Osteocyte (in vitro differentiated cells): ENCODE measurements at regions not wholly inside any gene's neighbourhood (a gene's known extent, or its start where the extent isn't known, plus 50 kb on each side); places are given as distances from the start of the nearest gene placed in this dataset.

Experiments
- DNase-seq: peaks from one replicate; pipeline ENCODE4 v3.0.0; 2021; ENCODE audit warnings: mixed read lengths; ENCODE audit not compliant: unreplicated experiment; ENCODE audit errors: extremely low spot score
- H3K27ac Mint-ChIP-seq: one replicate; pipeline ENCODE4 v1.8.0; 2021; ENCODE audit warnings: mild to moderate bottlenecking, mixed read lengths; ENCODE audit not compliant: unreplicated experiment
- H3K27me3 Mint-ChIP-seq: one replicate; pipeline ENCODE4 v1.8.0; 2021; ENCODE audit warnings: mixed read lengths; ENCODE audit not compliant: unreplicated experiment
- H3K36me3 Mint-ChIP-seq: one replicate; pipeline ENCODE4 v1.8.0; 2021; ENCODE audit warnings: mixed read lengths; ENCODE audit not compliant: unreplicated experiment
- H3K4me1 Mint-ChIP-seq: one replicate; pipeline ENCODE4 v1.8.0; 2021; ENCODE audit warnings: mixed read lengths; ENCODE audit not compliant: unreplicated experiment
- H3K4me3 Mint-ChIP-seq: one replicate; pipeline ENCODE4 v1.8.0; 2021; ENCODE audit warnings: mild to moderate bottlenecking, moderate library complexity, mixed read lengths; ENCODE audit not compliant: unreplicated experiment
- H3K9me3 Mint-ChIP-seq: one replicate; pipeline ENCODE4 v1.8.0; 2021; ENCODE audit warnings: mixed read lengths; ENCODE audit not compliant: unreplicated experiment
- TF ChIP-seq, protein P1 (sequence below): fragments of 200-600 bp; sonication (generic); IDR thresholded peaks from 2 replicates; pipeline ENCODE4 v1.5.0; 2021; ENCODE audit warnings: antibody characterized with exemption, mild to moderate bottlenecking, moderate library complexity

DNA sequence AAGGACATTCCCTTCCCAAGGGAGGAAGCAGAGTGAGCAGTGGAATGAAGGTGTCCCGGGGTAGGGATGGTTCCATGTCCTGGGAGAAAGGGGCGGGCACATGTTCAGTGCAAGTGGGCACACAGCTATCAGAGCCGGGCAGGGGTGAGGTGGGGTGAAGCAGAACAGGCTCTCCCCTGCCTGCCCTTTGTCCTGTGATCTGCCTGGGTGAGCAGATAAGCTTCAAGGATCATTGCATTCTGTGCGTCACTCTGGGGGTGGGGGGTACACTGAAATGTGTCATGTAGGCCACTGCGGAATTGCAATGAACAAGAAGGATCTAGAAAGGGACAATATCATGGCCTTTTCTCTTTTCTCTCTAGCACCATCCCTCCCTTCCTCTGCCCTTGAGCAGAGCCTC lies 61.7 kb upstream of the SHB start:
- no peak for DNase-seq
- H3K27ac Mint-ChIP-seq, result no peak overlapping the region
- H3K36me3 Mint-ChIP-seq, result no peaks in the 10 kb centered on the region
- H3K9me3 Mint-ChIP-seq, result no peaks in the 10 kb centered on the region
- TF ChIP-seq, protein P1, sequence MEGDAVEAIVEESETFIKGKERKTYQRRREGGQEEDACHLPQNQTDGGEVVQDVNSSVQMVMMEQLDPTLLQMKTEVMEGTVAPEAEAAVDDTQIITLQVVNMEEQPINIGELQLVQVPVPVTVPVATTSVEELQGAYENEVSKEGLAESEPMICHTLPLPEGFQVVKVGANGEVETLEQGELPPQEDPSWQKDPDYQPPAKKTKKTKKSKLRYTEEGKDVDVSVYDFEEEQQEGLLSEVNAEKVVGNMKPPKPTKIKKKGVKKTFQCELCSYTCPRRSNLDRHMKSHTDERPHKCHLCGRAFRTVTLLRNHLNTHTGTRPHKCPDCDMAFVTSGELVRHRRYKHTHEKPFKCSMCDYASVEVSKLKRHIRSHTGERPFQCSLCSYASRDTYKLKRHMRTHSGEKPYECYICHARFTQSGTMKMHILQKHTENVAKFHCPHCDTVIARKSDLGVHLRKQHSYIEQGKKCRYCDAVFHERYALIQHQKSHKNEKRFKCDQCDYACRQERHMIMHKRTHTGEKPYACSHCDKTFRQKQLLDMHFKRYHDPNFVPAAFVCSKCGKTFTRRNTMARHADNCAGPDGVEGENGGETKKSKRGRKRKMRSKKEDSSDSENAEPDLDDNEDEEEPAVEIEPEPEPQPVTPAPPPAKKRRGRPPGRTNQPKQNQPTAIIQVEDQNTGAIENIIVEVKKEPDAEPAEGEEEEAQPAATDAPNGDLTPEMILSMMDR, result no peak
- H3K4me1 Mint-ChIP-seq, result no peaks in the 10 kb centered on the region
- no peak overlapping the region for H3K4me3 Mint-ChIP-seq
- H3K27me3 Mint-ChIP-seq, result peaks cover 43% of the 10 kb centered on the region

DNA sequence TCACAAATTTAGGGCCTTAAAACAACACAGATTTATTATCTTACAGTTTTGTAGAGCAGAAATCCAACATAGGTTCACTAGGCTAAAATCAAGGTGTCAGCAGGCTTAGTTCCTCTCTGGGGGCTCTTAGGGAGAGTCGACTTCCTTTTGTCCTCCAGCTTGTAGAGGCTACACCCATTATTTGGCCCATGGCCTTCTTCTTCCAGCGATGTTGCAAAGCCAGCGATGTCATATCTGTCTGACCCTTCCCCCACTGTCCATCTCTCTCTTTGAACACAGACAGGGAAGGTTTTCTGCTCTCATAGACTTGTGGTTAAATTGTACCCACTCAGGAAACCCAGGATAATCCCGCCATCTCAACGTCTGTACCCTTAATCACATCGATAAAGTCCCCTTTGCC lies 60.3 kb upstream of the SHB start:
- Mint-ChIP-seq H3K4me3 (no peak overlapping the region), H3K36me3 (peaks cover 2% of the 10 kb centered on the region), H3K4me1 (no peaks in the 10 kb centered on the region), H3K9me3 (no peaks in the 10 kb centered on the region), H3K27ac (no peak overlapping the region), H3K27me3 (peaks cover 45% of the 10 kb centered on the region)
- no peak for DNase-seq
- TF ChIP-seq, protein P1, result no peak

DNA sequence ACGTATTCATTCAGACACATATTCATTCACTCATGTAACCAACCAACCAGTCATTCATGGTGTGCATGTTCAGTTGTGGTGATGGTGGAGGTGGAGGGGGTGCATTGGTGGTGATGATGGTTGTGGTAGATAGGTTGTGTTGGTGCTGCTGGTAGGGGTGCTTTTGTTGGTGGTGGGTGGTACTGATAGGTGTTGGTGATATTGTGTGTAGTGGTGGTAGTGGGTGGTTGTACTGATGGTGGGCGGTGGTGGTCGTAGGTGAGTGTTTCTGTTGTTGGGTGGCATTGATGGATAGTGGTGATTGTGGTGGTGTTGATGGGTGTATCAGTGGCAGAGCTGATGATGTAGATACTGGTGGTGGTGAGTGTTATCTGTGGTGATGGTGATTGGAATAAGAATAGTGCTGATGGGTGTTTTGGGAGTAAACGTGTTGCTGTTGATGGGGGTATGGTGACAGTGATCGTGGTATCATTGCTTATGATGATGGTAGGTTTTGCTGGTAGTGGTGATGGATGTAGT lies 59.8 kb upstream of the SHB start:
- Mint-ChIP-seq H3K27me3 (peaks cover 45% of the 10 kb centered on the region), H3K27ac (no peak overlapping the region), H3K4me1 (no peaks in the 10 kb centered on the region), H3K36me3 (peaks cover 2% of the 10 kb centered on the region), H3K4me3 (no peak overlapping the region), H3K9me3 (no peaks in the 10 kb centered on the region)
- TF ChIP-seq, protein P1, result no peak
- DNase-seq, result no peak

DNA sequence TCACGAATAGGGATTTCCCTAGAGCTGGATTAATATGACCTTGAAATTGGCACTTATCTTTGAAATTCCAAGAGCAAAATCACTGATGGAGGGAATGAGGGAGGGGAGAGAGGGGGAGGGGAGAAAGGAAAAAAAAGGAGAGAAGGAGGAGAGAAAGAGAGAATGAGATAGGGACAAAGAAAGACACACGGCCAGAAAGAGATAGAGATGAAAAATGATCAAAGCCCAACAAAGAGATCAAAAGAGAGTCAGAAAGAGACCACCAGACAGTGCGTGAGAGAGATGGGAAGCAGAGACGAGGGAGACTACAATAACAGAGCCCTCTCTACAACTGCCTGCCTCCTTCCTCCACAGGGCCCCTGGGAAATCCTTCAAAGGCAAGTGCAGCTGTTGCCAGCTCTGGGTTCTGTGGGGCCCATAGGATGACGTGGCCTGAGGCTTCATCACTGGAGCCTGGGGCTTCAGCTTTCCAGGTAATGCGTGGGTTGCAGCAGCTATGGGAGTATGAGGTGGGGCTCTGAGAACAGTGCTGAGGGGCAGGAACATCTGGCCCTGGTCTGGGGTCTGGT lies 58.3 kb upstream of the SHB start:
- Mint-ChIP-seq H3K4me3 (no peak overlapping the region), H3K4me1 (no peaks in the 10 kb centered on the region), H3K9me3 (no peaks in the 10 kb centered on the region), H3K27ac (no peak overlapping the region), H3K27me3 (peaks cover 44% of the 10 kb centered on the region), H3K36me3 (peaks cover 2% of the 10 kb centered on the region)
- TF ChIP-seq, protein P1, result no peak
- DNase-seq, result no peak

DNA sequence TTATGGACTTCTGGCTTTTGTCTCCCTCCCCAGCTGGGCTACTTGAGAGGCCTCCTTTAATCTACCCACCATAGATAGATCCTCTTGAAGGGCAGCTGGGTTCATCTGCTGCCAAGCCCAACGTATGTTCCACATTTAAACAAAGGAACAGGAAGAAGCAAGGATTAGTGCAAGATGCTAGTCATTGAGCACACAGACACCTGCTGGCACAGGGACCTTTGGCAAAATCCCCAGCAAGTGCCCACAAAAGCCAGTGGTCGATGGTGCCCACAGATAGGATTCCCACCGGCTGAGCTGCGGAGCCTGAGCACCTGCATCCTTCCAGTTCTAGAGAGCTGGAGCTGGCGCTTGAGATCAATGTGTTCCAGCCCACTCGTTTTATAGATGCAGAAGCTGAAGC lies 57.7 kb upstream of the SHB start:
- H3K27me3 Mint-ChIP-seq, result peaks cover 44% of the 10 kb centered on the region
- TF ChIP-seq, protein P1, result no peak
- H3K9me3 Mint-ChIP-seq, result no peaks in the 10 kb centered on the region
- no peak for DNase-seq
- no peak overlapping the region for H3K27ac Mint-ChIP-seq
- H3K36me3 Mint-ChIP-seq, result peaks cover 2% of the 10 kb centered on the region
- no peaks in the 10 kb centered on the region for H3K4me1 Mint-ChIP-seq
- no peak overlapping the region for H3K4me3 Mint-ChIP-seq
